Thoracic aorta (tissue), 2 donors: ENCODE measurements at regions not wholly inside any gene's neighbourhood (a gene's known extent, or its start where the extent isn't known, plus 50 kb on each side); places are given as distances from the start of the nearest gene placed in this dataset.

ENCODE experiments used
- ATAC-seq: fragments of 150-250 bp; one replicate; pipeline ENCODE4 v1.8.0; 2017; ENCODE audit warnings: low read depth; ENCODE audit not compliant: insufficient number of reproducible peaks, low FRiP score
- DNase-seq: peaks from one replicate; pipeline ENCODE4 v3.0.0-alpha.2; 2020; ENCODE audit warnings: low spot score
- H3K27ac ChIP-seq, 2 donors: fragments of 200-600 bp; sonication (generic); 1 replicate in 1 of 2; 2 replicates in 1 of 2; pipeline ENCODE4 v1.5.1; 2016; ENCODE audit warnings: mild to moderate bottlenecking in 2 of 2, moderate library complexity in 2 of 2
- H3K27me3 ChIP-seq: fragments of 200-600 bp; sonication (generic); replicated peaks from 2 replicates; pipeline ENCODE4 v1.6.0; 2016; ENCODE audit warnings: mild to moderate bottlenecking; ENCODE audit not compliant: insufficient read depth
- H3K36me3 ChIP-seq: fragments of 200-600 bp; sonication (generic); one replicate; pipeline ENCODE4 v1.5.1; 2016
- H3K4me1 ChIP-seq, 2 donors: fragments of 200-600 bp; sonication (generic); 1 replicate in 1 of 2; 2 replicates in 1 of 2; pipeline versions ENCODE4 v1.5.1 to v1.6.0; 2016; ENCODE audit warnings: low read depth in 2 of 2, mild to moderate bottlenecking in 1 of 2; ENCODE audit not compliant: control insufficient read depth in 1 of 2
- H3K4me3 ChIP-seq: fragments of 200-600 bp; sonication (generic); 2 replicates; pipeline ENCODE4 v1.5.1; 2016; ENCODE audit warnings: mild to moderate bottlenecking
- H3K9me3 ChIP-seq: fragments of 200-600 bp; sonication (generic); 2 replicates; pipeline ENCODE4 v1.5.1; 2016
- CTCF ChIP-seq: fragments of 200-600 bp; sonication (generic); IDR thresholded peaks from one replicate; pipeline ENCODE4 v1.5.1; 2019; ENCODE audit warnings: antibody characterized with exemption

- no peak overlapping the region for H3K4me3 ChIP-seq
- peaks cover 3 to 18% of the 10 kb centered on the region in 2 donors for H3K4me1 ChIP-seq
- no peaks in the 10 kb centered on the region for H3K36me3 ChIP-seq
- TF ChIP-seq CTCF, result no peak
- DNase-seq, result no peak
- no peak overlapping the region for H3K27ac ChIP-seq
- no peaks in the 10 kb centered on the region for H3K9me3 ChIP-seq
- no peak for ATAC-seq
- H3K27me3 ChIP-seq, result no peaks in the 10 kb centered on the region
Observed at GRCh38 chr1:229986737-229987337, 80.2 kb upstream of the GALNT2 start.

GRCh38 chr1:229987953-229988352, 79.1 kb upstream of the GALNT2 start:
- Histone ChIP-seq H3K4me1 (peaks cover 3 to 20% of the 10 kb centered on the region in 2 donors), H3K27me3 (no peaks in the 10 kb centered on the region), H3K4me3 (no peak overlapping the region), H3K36me3 (no peaks in the 10 kb centered on the region), H3K27ac (no peak overlapping the region), H3K9me3 (no peaks in the 10 kb centered on the region)
- DNase-seq (no peak), ATAC-seq (no peak)
- TF ChIP-seq CTCF, result no peak

- DNase-seq (no peak), ATAC-seq (no peak)
- no peak for TF ChIP-seq CTCF
- no peaks in the 10 kb centered on the region for H3K27me3 ChIP-seq
- peaks cover 3 to 20% of the 10 kb centered on the region in 2 donors for H3K4me1 ChIP-seq
- no peak overlapping the region for H3K4me3 ChIP-seq
- no peak overlapping the region for H3K27ac ChIP-seq
- H3K9me3 ChIP-seq, result no peaks in the 10 kb centered on the region
- H3K36me3 ChIP-seq, result no peaks in the 10 kb centered on the region
Observed at GRCh38 chr1:229988534-229988933, 78.5 kb upstream of the GALNT2 start.

- H3K4me1 ChIP-seq, result peaks cover 3 to 20% of the 10 kb centered on the region in 2 donors
- H3K36me3 ChIP-seq, result no peaks in the 10 kb centered on the region
- H3K4me3 ChIP-seq, result no peak overlapping the region
- no peak for ATAC-seq
- TF ChIP-seq CTCF, result no peak
- DNase-seq, result no peak
- no peak overlapping the region for H3K27ac ChIP-seq
- no peaks in the 10 kb centered on the region for H3K27me3 ChIP-seq
- no peaks in the 10 kb centered on the region for H3K9me3 ChIP-seq
Observed at GRCh38 chr1:229989591-229990248, 77.3 kb upstream of the GALNT2 start.

- TF ChIP-seq CTCF, result no peak
- no peak for DNase-seq
- Histone ChIP-seq H3K4me3 (no peak overlapping the region), H3K36me3 (no peaks in the 10 kb centered on the region), H3K27me3 (no peaks in the 10 kb centered on the region), H3K9me3 (no peaks in the 10 kb centered on the region), H3K27ac (peak overlapping the region in 1 of 2 donors; percentile 41), H3K4me1 (peaks cover 3 to 20% of the 10 kb centered on the region in 2 donors)
- ATAC-seq, result no peak
Observed at GRCh38 chr1:229990326-229990725, 76.7 kb upstream of the GALNT2 start.
